ENCODE measurements at regions not wholly inside any gene's neighbourhood (a gene's known extent, or its start where the extent isn't known, plus 50 kb on each side); places are given as distances from the start of the nearest gene placed in this dataset.
A peak's percentile ranks its signal among the peaks of the same experiment; 100 is the strongest.

- Histone ChIP-seq H3K4me3 (no peak overlapping the region), H3K4me1 (peaks cover 70% of the 10 kb centered on the region), H3K36me3 (ENCODE audit: insufficient read depth in 1 of 2, low read depth in 1 of 2) (peaks cover 4 to 61% of the 10 kb centered on the region in 2 donors), H3K27ac (peak overlapping the region; percentile 53), H3K27me3 (ENCODE audit: insufficient read depth in 3 of 3, low read length in 2 of 3) (no peaks in the 10 kb centered on the region), H3K9me3 (no peaks in the 10 kb centered on the region)
- ATAC-seq (no peak), DNase-seq (no peak)
- intact Hi-C loops (cut with DNase I): no loop called here
- TF ChIP-seq CTCF (IDR thresholded peaks at IDR 0.05): no peak
- WGBS, 3 donors: 33 to 61% (median 35%) methylated on average over 3 to 4 of the region's 4 CpGs
Observed at GRCh38 chr22:46099740-46100139, 50.6 kb upstream of the PPARA start.

DNA sequence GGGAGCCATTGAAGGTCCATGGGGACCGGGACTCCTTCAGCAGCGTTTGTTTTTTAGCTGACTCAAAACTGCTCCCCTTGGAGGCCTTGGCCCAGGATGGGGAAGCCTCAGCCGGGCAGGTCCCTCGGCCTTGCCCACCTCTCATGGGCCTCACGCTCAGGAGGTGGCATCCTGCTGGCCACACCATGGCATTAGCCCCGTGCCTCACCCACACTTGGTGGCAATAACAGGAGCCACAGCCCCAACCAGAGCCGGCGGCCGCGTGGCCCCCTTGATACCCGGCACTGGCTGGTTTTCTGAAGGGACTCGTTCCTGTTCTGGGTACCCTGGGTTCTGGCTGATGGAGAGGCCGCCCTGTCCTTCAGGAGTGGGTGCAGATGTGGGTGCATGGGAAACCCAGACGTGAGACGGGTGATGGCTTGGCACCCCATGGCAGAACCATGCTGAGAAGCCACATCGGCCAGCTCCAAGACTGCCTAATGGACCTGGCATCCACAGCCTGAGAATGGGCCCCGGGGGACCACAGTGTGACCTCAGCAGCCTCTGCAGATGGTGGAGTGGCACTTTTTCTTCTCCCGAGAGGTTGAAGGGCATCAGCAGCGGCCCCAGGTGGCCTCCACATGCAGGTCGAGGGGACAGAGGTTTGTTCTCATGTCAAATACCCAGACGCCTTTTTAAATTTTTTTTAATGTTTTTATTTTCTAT lies 49.8 kb upstream of the PPARA start:
- peaks cover 75% of the 10 kb centered on the region for H3K4me1 ChIP-seq
- no peak overlapping the region for H3K27ac ChIP-seq
- intact Hi-C loops (cut with DNase I): no loop called here
- 55 to 72% (median 61%) methylated on average over 21 of the region's 21 CpGs for WGBS, 3 donors
- H3K9me3 ChIP-seq: no peaks in the 10 kb centered on the region
- H3K4me3 ChIP-seq: no peak overlapping the region
- H3K27me3 ChIP-seq (ENCODE audit: insufficient read depth in 3 of 3, low read length in 2 of 3): no peaks in the 10 kb centered on the region
- ATAC-seq (no peak), DNase-seq (no peak)
- TF ChIP-seq CTCF (IDR thresholded peaks at IDR 0.05): no peak
- H3K36me3 ChIP-seq (ENCODE audit: insufficient read depth in 1 of 2, low read depth in 1 of 2): peaks cover 4 to 61% of the 10 kb centered on the region in 2 donors

All from psoas muscle (tissue), 7 donors.